VCaP (cell line): ENCODE measurements at regions not wholly inside any gene's neighbourhood (a gene's known extent, or its start where the extent isn't known, plus 50 kb on each side); places are given as distances from the start of the nearest gene placed in this dataset.

Source experiments
- H3K27ac ChIP-seq: fragments of 450-650 bp; 2 replicates; pipeline ENCODE4 v1.5.1; 2017
- TF ChIP-seq, protein P1 (sequence below): fragments of 450-650 bp; conservative IDR thresholded peaks from 2 replicates; pipeline ENCODE4 v1.5.1; 2017; ENCODE audit warnings: mild to moderate bottlenecking, moderate library complexity

DNA sequence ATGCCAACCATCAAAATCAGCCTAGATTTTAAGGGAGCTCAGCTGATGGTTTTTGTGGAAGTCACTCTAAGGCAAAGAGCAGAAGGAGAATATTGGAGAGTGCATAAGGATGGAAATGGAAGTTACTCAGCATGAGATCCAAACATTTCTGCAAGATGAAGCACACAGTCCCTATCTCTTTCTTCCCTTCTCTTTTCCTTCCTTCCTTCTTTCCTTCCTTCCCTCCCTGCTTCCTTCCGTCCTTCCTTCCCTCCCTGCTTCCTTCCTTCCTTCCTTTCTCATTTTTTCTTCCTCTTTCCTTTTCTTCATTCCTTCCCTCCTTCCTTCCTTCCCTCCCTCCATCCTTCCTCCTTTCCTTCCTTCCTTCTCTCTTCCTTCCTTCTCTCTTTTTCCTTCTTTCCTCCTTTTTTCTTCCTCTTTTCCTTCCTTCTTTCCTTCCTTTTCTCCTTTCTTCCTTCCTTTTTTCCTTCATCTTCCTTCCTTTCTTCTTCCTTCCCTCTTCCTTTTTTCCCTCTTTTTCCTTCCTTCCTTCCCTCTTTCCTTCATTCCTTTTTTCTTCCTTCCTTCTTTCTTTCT lies 727.9 kb upstream of the CDH2 start:
- H3K27ac ChIP-seq = no peak overlapping the region
- TF ChIP-seq, protein P1, sequence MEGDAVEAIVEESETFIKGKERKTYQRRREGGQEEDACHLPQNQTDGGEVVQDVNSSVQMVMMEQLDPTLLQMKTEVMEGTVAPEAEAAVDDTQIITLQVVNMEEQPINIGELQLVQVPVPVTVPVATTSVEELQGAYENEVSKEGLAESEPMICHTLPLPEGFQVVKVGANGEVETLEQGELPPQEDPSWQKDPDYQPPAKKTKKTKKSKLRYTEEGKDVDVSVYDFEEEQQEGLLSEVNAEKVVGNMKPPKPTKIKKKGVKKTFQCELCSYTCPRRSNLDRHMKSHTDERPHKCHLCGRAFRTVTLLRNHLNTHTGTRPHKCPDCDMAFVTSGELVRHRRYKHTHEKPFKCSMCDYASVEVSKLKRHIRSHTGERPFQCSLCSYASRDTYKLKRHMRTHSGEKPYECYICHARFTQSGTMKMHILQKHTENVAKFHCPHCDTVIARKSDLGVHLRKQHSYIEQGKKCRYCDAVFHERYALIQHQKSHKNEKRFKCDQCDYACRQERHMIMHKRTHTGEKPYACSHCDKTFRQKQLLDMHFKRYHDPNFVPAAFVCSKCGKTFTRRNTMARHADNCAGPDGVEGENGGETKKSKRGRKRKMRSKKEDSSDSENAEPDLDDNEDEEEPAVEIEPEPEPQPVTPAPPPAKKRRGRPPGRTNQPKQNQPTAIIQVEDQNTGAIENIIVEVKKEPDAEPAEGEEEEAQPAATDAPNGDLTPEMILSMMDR = no peak

DNA sequence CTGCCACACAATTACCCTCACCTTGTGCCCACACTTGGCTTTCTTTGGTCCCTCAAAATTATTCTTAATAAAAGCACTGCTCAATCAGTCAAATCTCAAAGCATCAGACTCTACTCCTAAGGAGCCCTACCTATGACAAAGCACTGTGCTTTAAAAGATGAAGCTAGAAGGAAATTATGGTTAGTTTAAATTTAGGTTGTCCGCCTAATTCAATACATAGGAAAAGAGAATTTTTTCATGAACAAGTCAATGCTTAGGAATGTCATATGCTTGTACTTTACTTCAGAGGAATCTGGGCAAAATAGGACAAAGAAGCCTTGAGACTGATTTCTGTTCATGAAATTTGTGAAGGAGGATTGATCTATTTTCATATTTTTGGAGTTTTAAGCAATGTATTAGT lies 726.4 kb upstream of the CDH2 start:
- no peak overlapping the region for H3K27ac ChIP-seq
- TF ChIP-seq, protein P1 = no peak

DNA sequence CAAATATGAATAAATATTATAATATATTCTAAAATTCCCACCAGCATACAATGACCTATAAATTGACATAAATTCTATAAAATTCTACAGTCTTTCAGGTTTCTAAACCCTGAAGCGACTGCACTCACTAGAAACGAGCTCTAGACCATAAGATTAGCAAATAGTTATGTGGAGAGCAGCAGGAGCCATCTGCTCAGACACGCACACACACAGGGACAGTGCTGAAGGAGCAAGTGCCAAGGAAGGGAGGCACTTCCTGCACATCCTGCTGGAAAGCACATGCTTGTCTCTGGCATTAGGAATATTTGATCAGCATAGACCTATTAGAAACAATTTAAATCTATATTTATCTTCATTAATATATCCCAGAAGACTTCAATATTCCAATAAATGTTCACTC lies 713.9 kb upstream of the CDH2 start:
- no peak overlapping the region for H3K27ac ChIP-seq
- TF ChIP-seq, protein P1 = no peak

DNA sequence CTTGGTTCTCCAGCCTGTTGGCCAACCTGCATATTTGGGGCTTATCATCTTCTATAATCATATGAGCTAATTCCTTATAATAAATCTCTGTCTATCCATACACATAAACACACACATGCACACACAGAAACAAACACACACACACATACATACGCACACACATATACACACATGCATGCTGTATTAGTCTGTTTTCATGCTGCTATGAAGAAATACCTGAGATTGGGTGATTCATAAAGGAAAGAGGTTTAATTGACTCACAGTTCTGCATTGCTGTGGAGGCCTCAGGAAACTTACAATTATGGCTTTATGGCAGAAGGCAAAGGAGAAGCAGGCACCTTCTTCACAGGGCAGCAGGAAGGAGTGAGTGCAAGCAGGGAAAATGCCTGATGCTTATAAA lies 707.4 kb upstream of the CDH2 start:
- TF ChIP-seq, protein P1 = no peak
- no peak overlapping the region for H3K27ac ChIP-seq

DNA sequence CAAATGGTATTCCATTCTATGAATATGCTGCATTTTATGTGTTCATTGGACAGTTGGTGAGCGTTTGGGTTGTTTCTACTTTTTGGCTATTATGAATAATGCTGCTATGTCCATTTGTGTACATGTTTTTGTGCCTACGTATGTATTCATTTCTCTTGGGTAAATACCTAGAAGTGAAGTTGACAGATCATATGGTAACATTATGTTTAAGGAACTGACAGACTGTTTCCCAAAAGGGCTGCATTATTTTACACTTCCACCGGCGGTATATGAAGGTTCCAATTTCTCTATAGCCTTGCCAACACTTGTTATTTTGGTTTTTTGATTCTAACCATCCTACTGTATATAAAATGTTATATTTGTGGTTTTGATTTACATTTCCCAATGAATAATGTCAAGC lies 703.9 kb upstream of the CDH2 start:
- TF ChIP-seq, protein P1 = no peak
- H3K27ac ChIP-seq = no peak overlapping the region

DNA sequence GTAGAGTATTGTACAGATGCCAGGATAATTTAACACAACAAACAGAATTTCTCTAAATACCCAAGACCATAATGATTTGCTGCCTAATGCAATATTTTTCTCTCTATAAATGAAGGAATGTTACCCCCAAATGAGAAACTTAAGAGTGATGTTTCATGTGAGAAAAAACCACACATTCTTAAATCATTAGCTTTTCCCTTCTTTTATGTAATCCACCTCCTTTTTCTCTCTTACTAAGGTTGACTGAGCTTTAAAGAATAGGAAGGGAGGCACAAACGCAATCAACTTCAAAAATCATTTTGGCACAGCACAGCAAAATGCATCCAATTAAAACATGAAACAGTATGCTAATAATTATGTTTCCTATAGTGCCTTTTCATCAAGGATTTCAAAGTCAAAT lies 698.1 kb upstream of the CDH2 start:
- TF ChIP-seq, protein P1 = no peak
- no peak overlapping the region for H3K27ac ChIP-seq

DNA sequence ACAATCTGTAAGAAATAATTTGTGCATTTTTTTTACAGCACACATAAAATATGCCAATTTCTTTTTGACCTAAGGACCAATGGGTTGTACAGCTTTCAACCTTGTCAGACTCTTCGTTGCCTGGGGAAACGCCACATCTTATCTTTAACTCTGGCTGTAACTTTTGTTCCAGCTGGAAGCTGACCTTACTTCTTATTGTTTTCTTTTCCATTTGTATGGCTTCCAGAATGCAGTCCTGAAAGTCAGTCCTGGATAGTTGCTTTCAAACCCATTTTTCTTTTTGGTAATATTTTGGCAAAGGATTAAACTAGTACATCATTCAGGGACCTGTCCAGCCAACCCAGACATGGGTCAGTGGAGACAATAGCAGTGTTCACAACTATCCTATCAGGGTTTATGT lies 686.5 kb upstream of the CDH2 start:
- TF ChIP-seq, protein P1 = no peak
- H3K27ac ChIP-seq = no peak overlapping the region

DNA sequence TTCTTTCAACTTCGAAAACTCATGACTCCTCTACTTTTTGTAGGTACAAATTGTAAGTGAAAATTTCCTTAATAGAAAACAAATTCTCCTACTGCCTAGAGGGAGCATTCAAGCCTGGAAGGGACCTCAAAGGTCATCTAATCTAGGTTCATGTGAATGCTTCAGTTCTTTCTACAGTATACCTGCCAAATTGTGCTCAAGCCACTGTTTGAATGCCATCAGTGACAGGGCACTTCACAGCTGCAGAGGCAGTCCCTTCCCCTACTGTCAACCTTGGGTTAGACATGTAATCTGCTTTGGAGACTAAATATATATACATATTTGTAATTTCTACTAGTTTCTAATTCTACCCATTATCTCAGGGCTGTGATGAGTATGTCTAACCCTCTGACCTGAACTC lies 681.3 kb upstream of the CDH2 start:
- H3K27ac ChIP-seq = no peak overlapping the region
- TF ChIP-seq, protein P1 = no peak
